ENCODE measurements at regions not wholly inside any gene's neighbourhood (a gene's known extent, or its start where the extent isn't known, plus 50 kb on each side); places are given as distances from the start of the nearest gene placed in this dataset.

- Histone ChIP-seq H3K36me3 (no peaks in the 10 kb centered on the region), H3K4me3 (no peak overlapping the region), H3K27ac (no peak overlapping the region), H3K4me1 (no peaks in the 10 kb centered on the region), H3K27me3 (no peaks in the 10 kb centered on the region), H3K9me3 (no peaks in the 10 kb centered on the region)
- DNase-seq (ENCODE audit: low spot score in 2 of 2) = no peak
- no peak for TF ChIP-seq POLR2A (IDR thresholded peaks at IDR 0.05)
- no peak for TF ChIP-seq EP300 (IDR thresholded peaks at IDR 0.05)
- no peak for TF ChIP-seq CTCF (IDR thresholded peaks at IDR 0.05)
- WGBS, 2 donors = 83 to 93% methylated on average over 2 of the region's 2 CpGs
Observed at GRCh38 chr1:30028283-30028682, 695.1 kb downstream of the MATN1 start.

GRCh38 chr1:30027247-30027646 lies 696.1 kb downstream of the MATN1 start:
- TF ChIP-seq EP300 (IDR thresholded peaks at IDR 0.05) (no peak), CTCF (IDR thresholded peaks at IDR 0.05) (no peak), POLR2A (IDR thresholded peaks at IDR 0.05) (no peak)
- Histone ChIP-seq H3K36me3 (no peaks in the 10 kb centered on the region), H3K4me1 (no peaks in the 10 kb centered on the region), H3K4me3 (no peak overlapping the region), H3K9me3 (no peaks in the 10 kb centered on the region), H3K27me3 (no peaks in the 10 kb centered on the region), H3K27ac (no peak overlapping the region)
- WGBS, 2 donors = 70 to 86% methylated on average over 2 of the region's 2 CpGs
- no peak for DNase-seq (ENCODE audit: low spot score in 2 of 2)

- 63 to 72% methylated on average over 5 of the region's 5 CpGs for WGBS, 2 donors
- TF ChIP-seq POLR2A (IDR thresholded peaks at IDR 0.05) = no peak
- Histone ChIP-seq H3K36me3 (no peaks in the 10 kb centered on the region), H3K27me3 (no peaks in the 10 kb centered on the region), H3K9me3 (no peaks in the 10 kb centered on the region), H3K4me1 (no peaks in the 10 kb centered on the region), H3K27ac (no peak overlapping the region), H3K4me3 (no peak overlapping the region)
- no peak for DNase-seq (ENCODE audit: low spot score in 2 of 2)
Observed at GRCh38 chr1:30024411-30025195, 698.8 kb downstream of the MATN1 start.

GRCh38 chr1:30023339-30024022 lies 699.9 kb downstream of the MATN1 start:
- H3K27me3 ChIP-seq = no peaks in the 10 kb centered on the region
- no peak overlapping the region for H3K27ac ChIP-seq
- H3K9me3 ChIP-seq = peaks cover 0 to 6% (median 0%) of the 10 kb centered on the region in 4 donors
- H3K4me3 ChIP-seq = no peak overlapping the region
- DNase-seq (ENCODE audit: low spot score in 2 of 2) = no peak
- no peaks in the 10 kb centered on the region for H3K36me3 ChIP-seq
- TF ChIP-seq CTCF (IDR thresholded peaks at IDR 0.05) (no peak), POLR2A (IDR thresholded peaks at IDR 0.05) (no peak), EP300 (IDR thresholded peaks at IDR 0.05) (no peak)
- WGBS, 2 donors = 67% methylated on average over 2 of the region's 2 CpGs
- no peaks in the 10 kb centered on the region for H3K4me1 ChIP-seq

GRCh38 chr1:30014031-30014430 lies 709.4 kb downstream of the MATN1 start:
- Histone ChIP-seq H3K4me1 (no peaks in the 10 kb centered on the region), H3K27me3 (no peaks in the 10 kb centered on the region), H3K27ac (no peak overlapping the region), H3K9me3 (peaks cover 0 to 9% (median 0%) of the 10 kb centered on the region in 4 donors), H3K4me3 (no peak overlapping the region), H3K36me3 (no peaks in the 10 kb centered on the region)
- TF ChIP-seq POLR2A (IDR thresholded peaks at IDR 0.05) = no peak
- TF ChIP-seq CTCF (IDR thresholded peaks at IDR 0.05) = no peak
- no peak for DNase-seq (ENCODE audit: low spot score in 2 of 2)
- 58 to 71% methylated on average over 2 of the region's 2 CpGs for WGBS, 2 donors
